ENCODE measurements at regions not wholly inside any gene's neighbourhood (a gene's known extent, or its start where the extent isn't known, plus 50 kb on each side); places are given as distances from the start of the nearest gene placed in this dataset.

- TF ChIP-seq POLR2A (IDR thresholded peaks at IDR 0.05; ENCODE audit: low read length) (no peak), GATA1 (IDR thresholded peaks at IDR 0.05; ENCODE audit: low read depth, low read length) (no peak)
These were observed 81.0 kb upstream of the CD55 start for GRCh38 chr1:207240325-207241101.
